OCI-LY1 (cell line): ENCODE measurements at regions not wholly inside any gene's neighbourhood (a gene's known extent, or its start where the extent isn't known, plus 50 kb on each side); places are given as distances from the start of the nearest gene placed in this dataset.

Experiments
- EZH2 ChIP-seq: fragments of 200-600 bp; sonication (generic), shearing (Covaris generic); IDR thresholded peaks from 2 replicates; pipeline ENCODE4 v1.8.0; 2017; ENCODE audit warnings: borderline replicate concordance, mixed run types, mild to moderate bottlenecking, antibody characterized with exemption, low read length, moderate library complexity, mixed read lengths
- TF ChIP-seq, protein P1 (sequence below): fragments of 200-600 bp; sonication (generic), shearing (Covaris generic); IDR thresholded peaks from 2 replicates; pipeline ENCODE4 v1.5.1; 2017; ENCODE audit warnings: mild to moderate bottlenecking, antibody characterized with exemption, low read length, moderate library complexity, mixed read lengths

DNA sequence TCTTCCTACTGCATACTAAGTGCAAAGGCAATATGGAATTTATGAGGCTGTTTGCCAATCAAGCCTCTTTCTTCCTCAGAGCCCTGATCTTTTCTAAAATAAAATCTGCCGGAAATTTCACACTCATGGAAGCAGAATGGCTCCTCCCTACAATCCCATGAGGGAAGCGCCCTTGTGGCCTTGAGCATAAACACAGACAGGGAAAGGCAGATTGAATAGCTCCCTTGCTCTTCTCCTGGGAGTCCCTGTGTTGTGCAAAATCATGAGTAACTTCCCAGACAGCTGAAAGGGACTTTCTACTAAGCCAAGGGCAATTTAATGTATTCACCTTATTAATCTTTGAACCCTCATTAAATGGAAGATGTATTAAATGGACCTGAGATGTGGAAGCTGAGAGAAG is 226.1 kb upstream of the PIK3R1 start:
- TF ChIP-seq EZH2 = no peak
- TF ChIP-seq, protein P1, sequence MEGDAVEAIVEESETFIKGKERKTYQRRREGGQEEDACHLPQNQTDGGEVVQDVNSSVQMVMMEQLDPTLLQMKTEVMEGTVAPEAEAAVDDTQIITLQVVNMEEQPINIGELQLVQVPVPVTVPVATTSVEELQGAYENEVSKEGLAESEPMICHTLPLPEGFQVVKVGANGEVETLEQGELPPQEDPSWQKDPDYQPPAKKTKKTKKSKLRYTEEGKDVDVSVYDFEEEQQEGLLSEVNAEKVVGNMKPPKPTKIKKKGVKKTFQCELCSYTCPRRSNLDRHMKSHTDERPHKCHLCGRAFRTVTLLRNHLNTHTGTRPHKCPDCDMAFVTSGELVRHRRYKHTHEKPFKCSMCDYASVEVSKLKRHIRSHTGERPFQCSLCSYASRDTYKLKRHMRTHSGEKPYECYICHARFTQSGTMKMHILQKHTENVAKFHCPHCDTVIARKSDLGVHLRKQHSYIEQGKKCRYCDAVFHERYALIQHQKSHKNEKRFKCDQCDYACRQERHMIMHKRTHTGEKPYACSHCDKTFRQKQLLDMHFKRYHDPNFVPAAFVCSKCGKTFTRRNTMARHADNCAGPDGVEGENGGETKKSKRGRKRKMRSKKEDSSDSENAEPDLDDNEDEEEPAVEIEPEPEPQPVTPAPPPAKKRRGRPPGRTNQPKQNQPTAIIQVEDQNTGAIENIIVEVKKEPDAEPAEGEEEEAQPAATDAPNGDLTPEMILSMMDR = no peak
